Midbrain (tissue), 1 donor: ENCODE measurements at regions not wholly inside any gene's neighbourhood (a gene's known extent, or its start where the extent isn't known, plus 50 kb on each side); places are given as distances from the start of the nearest gene placed in this dataset.
"Not testable (repeated sequence)": the region's sequence is repeated elsewhere in the genome, so short reads cannot be mapped to it uniquely, and the experiment has no call there.

Experiments
- DNase-seq: peaks from one replicate; lab custom pipeline; 2025; lab: John Stamatoyannopoulos, UW

GRCh38 chr6:85016726-85017125, 252.3 kb upstream of the TBX18 start:
- DNase-seq: no peak

- DNase-seq: no peak
Measured at GRCh38 chr6:85015396-85015990, 251.1 kb upstream of the TBX18 start.

GRCh38 chr6:85010865-85011264, 246.5 kb upstream of the TBX18 start:
- DNase-seq: no peak

- DNase-seq: no peak
Measured at GRCh38 chr6:85008296-85009009, 244.1 kb upstream of the TBX18 start.

GRCh38 chr6:85006362-85006761, 242.0 kb upstream of the TBX18 start:
- DNase-seq: no peak

- DNase-seq: no peak
Measured at GRCh38 chr6:85005494-85005893, 241.1 kb upstream of the TBX18 start.

- DNase-seq: no peak
Measured at GRCh38 chr6:85004361-85004995, 240.1 kb upstream of the TBX18 start.

GRCh38 chr6:85002847-85003246, 238.4 kb upstream of the TBX18 start:
- no peak for DNase-seq

- DNase-seq: no peak
Measured at GRCh38 chr6:85000001-85000400, 235.6 kb upstream of the TBX18 start.

- DNase-seq: no peak
Measured at GRCh38 chr6:84998223-84998622, 233.8 kb upstream of the TBX18 start.

- not testable (repeated sequence) for DNase-seq
Measured at GRCh38 chr6:84988766-84989165, 224.4 kb upstream of the TBX18 start.

GRCh38 chr6:84985490-84985889, 221.1 kb upstream of the TBX18 start:
- DNase-seq: not testable (repeated sequence)

- no peak for DNase-seq
Measured at GRCh38 chr6:84979541-84979940, 215.1 kb upstream of the TBX18 start.

GRCh38 chr6:84977363-84977705, 212.9 kb upstream of the TBX18 start:
- no peak for DNase-seq

GRCh38 chr6:84976526-84977362, 212.3 kb upstream of the TBX18 start:
- DNase-seq: no peak

- DNase-seq: no peak
Measured at GRCh38 chr6:84975316-84975715, 210.9 kb upstream of the TBX18 start.

- DNase-seq: no peak
Measured at GRCh38 chr6:84973606-84974005, 209.2 kb upstream of the TBX18 start.

- no peak for DNase-seq
Measured at GRCh38 chr6:84967965-84968364, 203.6 kb upstream of the TBX18 start.

GRCh38 chr6:84967389-84967788, 203.0 kb upstream of the TBX18 start:
- no peak for DNase-seq

GRCh38 chr6:84953111-84953755, 188.8 kb upstream of the TBX18 start:
- no peak for DNase-seq

GRCh38 chr6:84944926-84945325, 180.5 kb upstream of the TBX18 start:
- not testable (repeated sequence) for DNase-seq

- no peak for DNase-seq
Measured at GRCh38 chr6:84943905-84944304, 179.5 kb upstream of the TBX18 start.
